Stomach (tissue), 4 donors: ENCODE measurements at regions not wholly inside any gene's neighbourhood (a gene's known extent, or its start where the extent isn't known, plus 50 kb on each side); places are given as distances from the start of the nearest gene placed in this dataset.

Experiments
- CTCF ChIP-seq, 7 experiments: fragments of 450-650 bp in 4 of 7; fragments of 200-600 bp in 3 of 7; sonication (generic) in 3 of 7; IDR thresholded peaks; one replicate each; pipeline ENCODE4 v1.5.1; 2016 to 2019; ENCODE audit warnings: antibody characterized with exemption in 7 of 7, control low read depth in 2 of 7, mild to moderate bottlenecking in 1 of 7
- POLR2A ChIP-seq, 4 donors: fragments of 450-650 bp; IDR thresholded peaks; one replicate each; pipeline ENCODE4 v1.6.1; 2016; ENCODE audit warnings: antibody characterized with exemption in 4 of 4, control low read depth in 2 of 4, mild to moderate bottlenecking in 1 of 4, moderate library complexity in 1 of 4

DNA sequence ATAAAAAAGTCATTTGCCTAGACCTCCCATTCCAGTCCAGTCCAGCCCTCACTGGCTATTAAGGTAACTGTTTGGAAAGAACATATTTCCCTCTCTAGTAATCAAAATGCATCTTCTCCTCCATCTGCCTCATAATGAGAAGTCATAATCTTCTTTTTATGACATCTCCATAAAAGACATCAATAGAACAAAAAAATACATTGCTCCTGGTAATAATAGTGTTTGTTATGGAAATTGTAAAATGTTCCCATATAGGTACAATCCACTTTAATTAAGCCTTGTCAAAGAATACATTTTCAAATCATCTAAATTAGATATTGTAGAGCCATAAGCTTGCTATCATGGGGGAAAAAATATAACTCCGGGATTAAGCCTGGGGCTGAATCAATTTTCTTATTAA is 461.6 kb downstream of the LRATD1 start:
- TF ChIP-seq CTCF (IDR thresholded peaks at IDR 0.05) = no peak
- no peak for TF ChIP-seq POLR2A (IDR thresholded peaks at IDR 0.05)
